ENCODE measurements at regions not wholly inside any gene's neighbourhood (a gene's known extent, or its start where the extent isn't known, plus 50 kb on each side); places are given as distances from the start of the nearest gene placed in this dataset.

- Mint-ChIP-seq H3K9me3 (no peaks in the 10 kb centered on the region), H3K4me3 (no peak overlapping the region), H3K27ac (no peak overlapping the region), H3K27me3 (peaks cover 7% of the 10 kb centered on the region), H3K4me1 (peaks cover 10% of the 10 kb centered on the region)
- no peak for ATAC-seq
- no peak for DNase-seq
These were observed 51.3 kb upstream of the EIF2S2 start for GRCh38 chr20:34163307-34163706.

- H3K4me3 Mint-ChIP-seq = no peak overlapping the region
- no peaks in the 10 kb centered on the region for H3K27me3 Mint-ChIP-seq
- DNase-seq (no peak), ATAC-seq (no peak)
- H3K4me1 Mint-ChIP-seq = peaks cover 10% of the 10 kb centered on the region
- H3K27ac Mint-ChIP-seq = peak overlapping the region in 1 of 2 donors; percentile 69
- H3K9me3 Mint-ChIP-seq = no peaks in the 10 kb centered on the region
These were observed 52.4 kb upstream of the EIF2S2 start for GRCh38 chr20:34164381-34164984.

GRCh38 chr20:34165018-34165619, 53.1 kb upstream of the EIF2S2 start:
- Mint-ChIP-seq H3K4me1 (peaks cover 10% of the 10 kb centered on the region), H3K27ac (peak overlapping the region in 1 of 2 donors; percentile 12), H3K27me3 (no peaks in the 10 kb centered on the region), H3K4me3 (no peak overlapping the region), H3K9me3 (no peaks in the 10 kb centered on the region)
- ATAC-seq (no peak), DNase-seq (no peak)

GRCh38 chr20:34171640-34172039, 59.6 kb upstream of the EIF2S2 start:
- H3K4me1 Mint-ChIP-seq = no peaks in the 10 kb centered on the region
- ATAC-seq (no peak), DNase-seq (no peak)
- no peak overlapping the region for H3K4me3 Mint-ChIP-seq
- H3K9me3 Mint-ChIP-seq = no peaks in the 10 kb centered on the region
- no peaks in the 10 kb centered on the region for H3K27me3 Mint-ChIP-seq
- no peak overlapping the region for H3K27ac Mint-ChIP-seq

GRCh38 chr20:34172926-34173325, 60.9 kb upstream of the EIF2S2 start:
- Mint-ChIP-seq H3K4me1 (no peaks in the 10 kb centered on the region), H3K27me3 (no peaks in the 10 kb centered on the region), H3K9me3 (no peaks in the 10 kb centered on the region), H3K4me3 (no peak overlapping the region), H3K27ac (no peak overlapping the region)
- DNase-seq (no peak), ATAC-seq (no peak)

- Mint-ChIP-seq H3K4me3 (no peak overlapping the region), H3K9me3 (no peaks in the 10 kb centered on the region), H3K27ac (no peak overlapping the region), H3K27me3 (no peaks in the 10 kb centered on the region), H3K4me1 (no peaks in the 10 kb centered on the region)
- DNase-seq (no peak), ATAC-seq (no peak)
These were observed 63.0 kb upstream of the EIF2S2 start for GRCh38 chr20:34175079-34175478.

GRCh38 chr20:34175879-34176278, 63.8 kb upstream of the EIF2S2 start:
- Mint-ChIP-seq H3K4me1 (no peaks in the 10 kb centered on the region), H3K27ac (no peak overlapping the region), H3K27me3 (no peaks in the 10 kb centered on the region), H3K9me3 (no peaks in the 10 kb centered on the region), H3K4me3 (no peak overlapping the region)
- ATAC-seq (no peak), DNase-seq (no peak)

- DNase-seq = no peak
These were observed 64.2 kb upstream of the ASIP start for GRCh38 chr20:34177052-34177451.

GRCh38 chr20:34179637-34180360, 61.4 kb upstream of the ASIP start:
- no peak overlapping the region for H3K27ac Mint-ChIP-seq
- H3K27me3 Mint-ChIP-seq = peaks cover 15% of the 10 kb centered on the region
- H3K9me3 Mint-ChIP-seq = no peaks in the 10 kb centered on the region
- no peaks in the 10 kb centered on the region for H3K4me1 Mint-ChIP-seq
- no peak for ATAC-seq
- H3K4me3 Mint-ChIP-seq = no peak overlapping the region
- DNase-seq = no peak

More at GRCh38 chr20:34177052-34177451, 64.2 kb upstream of the ASIP start:
- H3K27me3 Mint-ChIP-seq = no peaks in the 10 kb centered on the region
- ATAC-seq = no peak
- no peaks in the 10 kb centered on the region for H3K9me3 Mint-ChIP-seq
- H3K4me3 Mint-ChIP-seq = no peak overlapping the region
- no peaks in the 10 kb centered on the region for H3K4me1 Mint-ChIP-seq
- H3K27ac Mint-ChIP-seq = no peak overlapping the region

GRCh38 chr20:34180460-34181120, 60.6 kb upstream of the ASIP start:
- Mint-ChIP-seq H3K27me3 (peaks cover 21% of the 10 kb centered on the region), H3K9me3 (no peaks in the 10 kb centered on the region), H3K27ac (no peak overlapping the region), H3K4me1 (no peaks in the 10 kb centered on the region), H3K4me3 (no peak overlapping the region)
- ATAC-seq (no peak), DNase-seq (no peak)

- Mint-ChIP-seq H3K4me1 (no peaks in the 10 kb centered on the region), H3K27ac (no peak overlapping the region), H3K9me3 (no peaks in the 10 kb centered on the region), H3K4me3 (no peak overlapping the region), H3K27me3 (peaks cover 30% of the 10 kb centered on the region)
- DNase-seq (no peak), ATAC-seq (no peak)
These were observed 59.7 kb upstream of the ASIP start for GRCh38 chr20:34181484-34181883.

GRCh38 chr20:34185766-34186620, 55.2 kb upstream of the ASIP start:
- no peak for ATAC-seq
- Mint-ChIP-seq H3K4me1 (no peaks in the 10 kb centered on the region), H3K27me3 (peaks cover 62% of the 10 kb centered on the region), H3K4me3 (no peak overlapping the region), H3K9me3 (no peaks in the 10 kb centered on the region), H3K27ac (no peak overlapping the region)
- DNase-seq = no peak

GRCh38 chr20:34189572-34190163, 51.6 kb upstream of the ASIP start:
- H3K27me3 Mint-ChIP-seq = peaks cover 64% of the 10 kb centered on the region
- no peak for DNase-seq
- H3K27ac Mint-ChIP-seq = no peak overlapping the region

GRCh38 chr20:34190262-34190661, 51.0 kb upstream of the ASIP start:
- Mint-ChIP-seq H3K27ac (no peak overlapping the region), H3K27me3 (peaks cover 65% of the 10 kb centered on the region), H3K4me3 (no peak overlapping the region), H3K9me3 (no peaks in the 10 kb centered on the region), H3K4me1 (peaks cover 9% of the 10 kb centered on the region)
- DNase-seq (no peak), ATAC-seq (no peak)

More at GRCh38 chr20:34189572-34190163, 51.6 kb upstream of the ASIP start:
- Mint-ChIP-seq H3K4me3 (no peak overlapping the region), H3K4me1 (peaks cover 5% of the 10 kb centered on the region), H3K9me3 (no peaks in the 10 kb centered on the region)
- no peak for ATAC-seq

- Mint-ChIP-seq H3K4me1 (peaks cover 9% of the 10 kb centered on the region), H3K4me3 (no peak overlapping the region), H3K27ac (peak overlapping the region in 1 of 2 donors; percentile 54), H3K27me3 (peaks cover 65% of the 10 kb centered on the region), H3K9me3 (no peaks in the 10 kb centered on the region)
- ATAC-seq (peak; percentile 64), DNase-seq (peak; percentile 7 to 26)
These were observed 50.5 kb upstream of the ASIP start for GRCh38 chr20:34190679-34191090.
